Bronchial epithelial cell (primary cell): ENCODE measurements at regions not wholly inside any gene's neighbourhood (a gene's known extent, or its start where the extent isn't known, plus 50 kb on each side); places are given as distances from the start of the nearest gene placed in this dataset.

Experiments
- DNase-seq: peaks from one replicate; pipeline ENCODE4 v3.0.0-alpha.2; 2010; ENCODE audit warnings: low read depth
- FAIRE-seq: peaks from 2 replicates; lab custom pipeline; 2011; peaks lifted over from hg19 to GRCh38; lab: Jason Lieb, UNC
- H3K27me3 ChIP-seq: 2 replicates; pipeline ENCODE4 v1.5.1; 2011; ENCODE audit warnings: low read length; ENCODE audit not compliant: control insufficient read depth, insufficient read depth
- H3K36me3 ChIP-seq: 2 replicates; pipeline ENCODE4 v1.5.1; 2011; ENCODE audit warnings: low read length; ENCODE audit not compliant: control insufficient read depth, insufficient read depth
- H3K4me3 ChIP-seq: 2 replicates; pipeline ENCODE4 v1.5.1; 2011; ENCODE audit warnings: mild to moderate bottlenecking, low read depth, low read length, control low read depth
- TF ChIP-seq, protein P1 (sequence below): IDR thresholded peaks from 2 replicates; pipeline ENCODE4 v1.5.1; 2011; ENCODE audit warnings: mild to moderate bottlenecking, moderate library complexity, low read length, control low read depth, inconsistent platforms; ENCODE audit not compliant: insufficient read depth, severe bottlenecking

DNA sequence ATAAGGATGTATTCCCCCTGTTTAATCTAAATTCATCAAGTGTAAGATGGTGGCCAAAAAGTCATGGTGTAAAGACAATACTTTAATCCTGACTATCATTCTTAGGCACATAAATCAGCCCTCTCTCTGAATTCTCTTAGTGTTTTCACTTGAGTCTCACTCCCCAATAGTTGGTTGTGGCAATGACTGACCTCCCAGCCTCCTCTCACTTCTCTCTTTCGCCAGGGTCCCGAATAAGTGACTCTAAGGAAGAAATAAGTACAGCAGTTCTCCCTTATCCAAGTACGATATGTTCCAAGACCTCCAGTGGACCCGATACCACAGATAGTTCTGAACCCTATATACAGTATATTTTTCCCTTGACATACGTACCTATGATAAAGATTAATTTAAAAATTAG is 335.3 kb downstream of the MAF start:
- TF ChIP-seq, protein P1, sequence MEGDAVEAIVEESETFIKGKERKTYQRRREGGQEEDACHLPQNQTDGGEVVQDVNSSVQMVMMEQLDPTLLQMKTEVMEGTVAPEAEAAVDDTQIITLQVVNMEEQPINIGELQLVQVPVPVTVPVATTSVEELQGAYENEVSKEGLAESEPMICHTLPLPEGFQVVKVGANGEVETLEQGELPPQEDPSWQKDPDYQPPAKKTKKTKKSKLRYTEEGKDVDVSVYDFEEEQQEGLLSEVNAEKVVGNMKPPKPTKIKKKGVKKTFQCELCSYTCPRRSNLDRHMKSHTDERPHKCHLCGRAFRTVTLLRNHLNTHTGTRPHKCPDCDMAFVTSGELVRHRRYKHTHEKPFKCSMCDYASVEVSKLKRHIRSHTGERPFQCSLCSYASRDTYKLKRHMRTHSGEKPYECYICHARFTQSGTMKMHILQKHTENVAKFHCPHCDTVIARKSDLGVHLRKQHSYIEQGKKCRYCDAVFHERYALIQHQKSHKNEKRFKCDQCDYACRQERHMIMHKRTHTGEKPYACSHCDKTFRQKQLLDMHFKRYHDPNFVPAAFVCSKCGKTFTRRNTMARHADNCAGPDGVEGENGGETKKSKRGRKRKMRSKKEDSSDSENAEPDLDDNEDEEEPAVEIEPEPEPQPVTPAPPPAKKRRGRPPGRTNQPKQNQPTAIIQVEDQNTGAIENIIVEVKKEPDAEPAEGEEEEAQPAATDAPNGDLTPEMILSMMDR: no peak

DNA sequence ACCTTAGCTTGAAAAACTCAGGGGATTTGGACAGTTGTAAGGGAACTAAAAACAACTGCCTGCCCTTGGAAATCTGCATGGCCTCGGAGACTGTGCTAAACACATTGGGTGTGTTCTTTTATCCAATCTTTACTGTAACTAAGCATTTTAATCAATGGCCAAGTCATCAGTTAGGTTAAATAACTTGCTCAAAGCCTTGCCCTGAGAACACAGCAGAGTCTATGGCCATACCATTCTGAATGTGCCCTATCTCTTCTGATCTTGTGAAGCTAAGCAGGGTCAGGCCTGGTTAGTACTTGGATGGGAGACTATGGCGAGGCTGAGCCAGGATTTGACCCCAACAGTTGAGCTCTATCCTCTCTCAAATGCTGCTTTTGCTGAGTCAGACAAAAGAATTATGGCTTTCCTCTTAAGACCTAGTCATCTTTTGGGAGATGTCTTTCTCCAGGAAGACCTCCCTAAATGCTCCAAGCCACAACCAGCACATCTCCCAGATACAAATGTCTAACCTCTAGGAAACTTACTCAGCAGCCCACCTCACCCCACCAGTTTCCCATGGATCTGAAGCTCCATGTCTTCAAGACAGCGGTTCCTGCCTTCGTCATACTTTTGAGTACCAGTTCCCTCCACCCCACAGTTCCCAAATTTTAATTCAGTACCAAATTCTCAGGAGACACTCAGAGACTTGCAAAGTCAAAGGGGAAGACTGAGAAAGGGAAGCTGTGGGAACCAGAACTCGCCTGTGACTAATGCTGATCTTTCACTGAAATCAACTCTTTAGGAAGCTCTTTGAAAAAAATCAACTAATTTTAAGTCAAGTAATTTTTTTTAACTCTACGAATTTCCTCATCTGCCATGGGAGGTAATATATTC is 336.1 kb downstream of the MAF start:
- FAIRE-seq: no peak
- no peak for DNase-seq
- Histone ChIP-seq H3K4me3 (no peak overlapping the region), H3K27me3 (no peaks in the 10 kb centered on the region), H3K36me3 (no peaks in the 10 kb centered on the region)
- TF ChIP-seq, protein P1: no peak

More for the DNA sequence above, 335.3 kb downstream of the MAF start:
- FAIRE-seq (no peak), DNase-seq (no peak)
- Histone ChIP-seq H3K4me3 (no peak overlapping the region), H3K36me3 (no peaks in the 10 kb centered on the region), H3K27me3 (no peaks in the 10 kb centered on the region)

DNA sequence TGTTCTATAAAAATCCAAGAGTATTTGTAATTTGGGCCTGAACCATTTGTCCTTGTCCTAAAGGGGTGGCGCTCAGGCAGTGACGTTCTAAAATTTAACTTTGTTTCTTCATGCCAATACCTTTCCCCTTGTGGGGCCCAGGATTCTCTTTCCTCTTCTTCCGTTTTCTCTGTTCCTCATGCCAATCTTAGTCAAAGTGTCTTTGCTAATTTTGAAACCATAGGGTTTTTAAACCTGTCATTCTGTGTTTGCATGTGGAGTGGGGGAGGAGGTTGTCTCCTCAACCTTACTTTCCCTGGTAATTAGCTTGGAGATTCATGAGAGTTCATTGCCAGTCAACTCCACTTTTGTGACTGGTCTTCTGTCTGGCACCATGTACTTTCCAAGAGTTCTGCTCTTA is 337.1 kb downstream of the MAF start:
- no peak overlapping the region for H3K4me3 ChIP-seq
- H3K27me3 ChIP-seq: no peaks in the 10 kb centered on the region
- FAIRE-seq: no peak
- no peaks in the 10 kb centered on the region for H3K36me3 ChIP-seq
- TF ChIP-seq, protein P1: no peak
- no peak for DNase-seq
